ENCODE measurements at regions not wholly inside any gene's neighbourhood (a gene's known extent, or its start where the extent isn't known, plus 50 kb on each side); places are given as distances from the start of the nearest gene placed in this dataset.

- no peak for TF ChIP-seq POLR2AphosphoS5 (IDR thresholded peaks at IDR 0.05)
- TF ChIP-seq POLR2A (IDR thresholded peaks at IDR 0.05), result no peak
- no peak for TF ChIP-seq CTCF (IDR thresholded peaks at IDR 0.05 in 8 of 11, conservative IDR thresholded peaks at IDR 0.05 in 3 of 11)
- WGBS, 5 donors, result 83 to 93% (median 87%) methylated on average over 3 of the region's 3 CpGs
- DNase-seq, result no peak
- Histone ChIP-seq H3K27ac (no peak overlapping the region), H3K36me3 (no peaks in the 10 kb centered on the region), H3K4me3 (no peak overlapping the region), H3K4me1 (no peaks in the 10 kb centered on the region), H3K27me3 (replicated peaks in 1 of 7) (peaks cover 0 to 5% (median 0%) of the 10 kb centered on the region in 7 donors), H3K9me3 (peaks cover 0 to 8% (median 3%) of the 10 kb centered on the region in 8 donors)
- intact Hi-C loops (cut with DNase I; ENCODE audit: low total_unique reads), result no loop called here
Observed at GRCh38 chr20:4508773-4509172, 177.5 kb upstream of the PRNP start.

DNA sequence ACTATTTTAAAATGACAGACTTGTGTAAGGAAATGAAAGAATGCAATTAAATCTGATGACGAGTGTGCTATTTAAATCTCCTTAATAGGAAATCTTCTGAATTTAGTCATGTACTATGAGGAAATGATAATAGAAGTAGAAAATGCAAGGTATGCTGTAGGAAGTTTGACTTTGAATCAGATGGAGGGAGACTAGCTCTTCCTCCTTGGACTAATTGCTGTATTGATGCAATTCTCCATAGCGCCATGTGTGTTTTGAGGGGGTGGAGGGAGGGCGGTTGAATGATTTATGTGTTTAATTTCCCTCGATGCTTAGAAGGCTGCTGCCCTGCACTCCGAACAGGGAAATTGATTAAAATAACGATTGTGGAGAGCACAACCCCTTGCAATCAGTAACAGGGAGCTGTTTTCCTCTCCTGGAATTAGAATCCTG, 179.0 kb upstream of the PRNP start:
- Histone ChIP-seq H3K36me3 (no peaks in the 10 kb centered on the region), H3K27me3 (replicated peaks in 1 of 7) (peaks cover 0 to 5% (median 0%) of the 10 kb centered on the region in 7 donors), H3K27ac (no peak overlapping the region), H3K4me3 (no peak overlapping the region), H3K9me3 (peaks cover 0 to 8% (median 3%) of the 10 kb centered on the region in 8 donors), H3K4me1 (no peaks in the 10 kb centered on the region)
- TF ChIP-seq POLR2A (IDR thresholded peaks at IDR 0.05) (no peak), CTCF (IDR thresholded peaks at IDR 0.05 in 8 of 11, conservative IDR thresholded peaks at IDR 0.05 in 3 of 11) (no peak), POLR2AphosphoS5 (IDR thresholded peaks at IDR 0.05) (no peak)
- intact Hi-C loops (cut with DNase I; ENCODE audit: low total_unique reads), result no loop called here
- DNase-seq, result no peak
- WGBS, 5 donors, result 44 to 50% (median 47%) methylated on average over 6 of the region's 6 CpGs

DNA sequence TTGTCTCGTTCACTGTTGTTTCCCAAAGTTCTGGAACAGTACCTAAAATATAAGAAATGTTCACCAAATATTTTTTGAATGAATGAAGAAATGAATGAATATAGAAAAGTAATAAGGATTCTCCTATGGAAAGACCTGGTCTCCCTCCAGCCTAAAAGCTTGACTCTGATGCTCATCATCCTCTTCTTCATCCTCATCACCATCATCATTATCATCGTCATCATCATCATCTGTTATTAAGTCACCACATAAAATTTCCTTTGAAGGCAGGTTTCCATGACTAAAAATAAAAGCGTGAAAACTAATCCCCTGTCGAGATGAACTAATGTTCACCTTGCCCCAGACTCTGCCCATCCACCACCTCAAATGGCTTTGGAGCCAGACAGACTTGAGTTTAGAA, 181.4 kb upstream of the PRNP start:
- Histone ChIP-seq H3K27me3 (replicated peaks in 1 of 7) (peaks cover 0 to 8% (median 0%) of the 10 kb centered on the region in 7 donors), H3K27ac (no peak overlapping the region)

DNA sequence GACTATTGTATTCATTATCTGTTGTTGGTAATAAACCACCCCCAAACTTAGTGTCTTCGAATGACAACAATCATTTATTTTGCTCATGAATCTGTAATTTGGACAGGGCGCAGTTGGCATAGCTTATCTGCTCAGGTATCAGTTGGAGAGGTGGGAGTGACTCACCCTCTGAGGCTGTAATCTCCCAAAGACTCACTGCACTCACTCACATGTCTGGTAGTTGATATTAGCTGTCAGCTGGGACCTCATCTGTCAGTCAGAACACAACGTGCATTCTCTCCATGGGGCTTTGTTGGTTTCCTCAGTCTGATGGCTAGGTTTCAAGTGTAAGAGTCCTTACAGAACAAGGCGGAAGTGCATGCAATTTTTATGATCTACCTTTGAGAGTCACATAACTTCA, 183.5 kb upstream of the PRNP start:
- Histone ChIP-seq H3K9me3 (peaks cover 0 to 12% (median 3%) of the 10 kb centered on the region in 8 donors), H3K27ac (no peak overlapping the region), H3K4me1 (no peaks in the 10 kb centered on the region), H3K27me3 (replicated peaks in 1 of 7) (peaks cover 0 to 8% (median 0%) of the 10 kb centered on the region in 7 donors), H3K36me3 (no peaks in the 10 kb centered on the region), H3K4me3 (no peak overlapping the region)
- DNase-seq, result no peak
- TF ChIP-seq POLR2AphosphoS5 (IDR thresholded peaks at IDR 0.05), result no peak
- TF ChIP-seq CTCF (IDR thresholded peaks at IDR 0.05 in 8 of 11, conservative IDR thresholded peaks at IDR 0.05 in 3 of 11), result no peak
- no peak for TF ChIP-seq POLR2A (IDR thresholded peaks at IDR 0.05)
- 56 to 70% (median 61%) methylated on average over 4 of the region's 4 CpGs for WGBS, 5 donors
- intact Hi-C loops (cut with DNase I; ENCODE audit: low total_unique reads), result no loop called here

More for the DNA sequence above, 181.4 kb upstream of the PRNP start:
- no peaks in the 10 kb centered on the region for H3K4me1 ChIP-seq
- no peak for DNase-seq
- H3K9me3 ChIP-seq, result peaks cover 0 to 17% (median 6%) of the 10 kb centered on the region in 8 donors
- intact Hi-C loops (cut with DNase I; ENCODE audit: low total_unique reads), result no loop called here
- TF ChIP-seq POLR2AphosphoS5 (IDR thresholded peaks at IDR 0.05) (no peak), CTCF (IDR thresholded peaks at IDR 0.05 in 8 of 11, conservative IDR thresholded peaks at IDR 0.05 in 3 of 11) (no peak), POLR2A (IDR thresholded peaks at IDR 0.05) (no peak)
- 87 to 92% (median 87%) methylated on average over 4 of the region's 4 CpGs for WGBS, 5 donors
- H3K36me3 ChIP-seq, result no peaks in the 10 kb centered on the region
- H3K4me3 ChIP-seq, result no peak overlapping the region
